ENCODE measurements at regions not wholly inside any gene's neighbourhood (a gene's known extent, or its start where the extent isn't known, plus 50 kb on each side); places are given as distances from the start of the nearest gene placed in this dataset.

DNA sequence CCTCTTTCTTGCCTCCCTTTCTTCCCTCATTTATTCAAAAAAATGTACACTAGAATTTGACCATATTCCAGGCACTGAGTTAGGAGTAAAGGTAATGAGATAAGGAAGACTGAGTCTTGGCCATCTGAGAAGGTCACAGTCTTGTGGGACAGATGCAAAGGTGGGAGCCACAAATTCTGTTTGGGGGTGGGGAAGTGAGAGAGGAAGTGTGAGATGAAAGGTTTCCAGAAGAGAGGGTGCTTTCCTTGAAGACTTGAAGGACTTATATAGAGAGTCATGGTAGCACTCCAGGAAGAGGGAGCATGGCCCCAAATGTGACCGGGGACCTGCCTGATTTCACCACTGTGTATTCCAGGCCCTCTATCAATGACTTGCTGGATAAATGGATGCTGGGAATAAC lies 320.6 kb downstream of the LPIN1 start:
- no peaks in the 10 kb centered on the region for H3K9me3 ChIP-seq
- 90 to 93% methylated on average over 1 of the region's 1 CpG for WGBS, 2 donors
- H3K4me1 ChIP-seq = peaks cover 0 to 2% (median 0%) of the 10 kb centered on the region in 4 donors
- no peaks in the 10 kb centered on the region for H3K27me3 ChIP-seq
- TF ChIP-seq EP300 (IDR thresholded peaks at IDR 0.05) (no peak), POLR2A (IDR thresholded peaks at IDR 0.05) (no peak)
- TF ChIP-seq, protein P1, sequence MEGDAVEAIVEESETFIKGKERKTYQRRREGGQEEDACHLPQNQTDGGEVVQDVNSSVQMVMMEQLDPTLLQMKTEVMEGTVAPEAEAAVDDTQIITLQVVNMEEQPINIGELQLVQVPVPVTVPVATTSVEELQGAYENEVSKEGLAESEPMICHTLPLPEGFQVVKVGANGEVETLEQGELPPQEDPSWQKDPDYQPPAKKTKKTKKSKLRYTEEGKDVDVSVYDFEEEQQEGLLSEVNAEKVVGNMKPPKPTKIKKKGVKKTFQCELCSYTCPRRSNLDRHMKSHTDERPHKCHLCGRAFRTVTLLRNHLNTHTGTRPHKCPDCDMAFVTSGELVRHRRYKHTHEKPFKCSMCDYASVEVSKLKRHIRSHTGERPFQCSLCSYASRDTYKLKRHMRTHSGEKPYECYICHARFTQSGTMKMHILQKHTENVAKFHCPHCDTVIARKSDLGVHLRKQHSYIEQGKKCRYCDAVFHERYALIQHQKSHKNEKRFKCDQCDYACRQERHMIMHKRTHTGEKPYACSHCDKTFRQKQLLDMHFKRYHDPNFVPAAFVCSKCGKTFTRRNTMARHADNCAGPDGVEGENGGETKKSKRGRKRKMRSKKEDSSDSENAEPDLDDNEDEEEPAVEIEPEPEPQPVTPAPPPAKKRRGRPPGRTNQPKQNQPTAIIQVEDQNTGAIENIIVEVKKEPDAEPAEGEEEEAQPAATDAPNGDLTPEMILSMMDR (IDR thresholded peaks at IDR 0.05) = no peak
- H3K36me3 ChIP-seq = no peaks in the 10 kb centered on the region
- H3K27ac ChIP-seq = no peak overlapping the region
- no peak overlapping the region for H3K4me3 ChIP-seq
- DNase-seq (ENCODE audit: low spot score in 2 of 2) = no peak

DNA sequence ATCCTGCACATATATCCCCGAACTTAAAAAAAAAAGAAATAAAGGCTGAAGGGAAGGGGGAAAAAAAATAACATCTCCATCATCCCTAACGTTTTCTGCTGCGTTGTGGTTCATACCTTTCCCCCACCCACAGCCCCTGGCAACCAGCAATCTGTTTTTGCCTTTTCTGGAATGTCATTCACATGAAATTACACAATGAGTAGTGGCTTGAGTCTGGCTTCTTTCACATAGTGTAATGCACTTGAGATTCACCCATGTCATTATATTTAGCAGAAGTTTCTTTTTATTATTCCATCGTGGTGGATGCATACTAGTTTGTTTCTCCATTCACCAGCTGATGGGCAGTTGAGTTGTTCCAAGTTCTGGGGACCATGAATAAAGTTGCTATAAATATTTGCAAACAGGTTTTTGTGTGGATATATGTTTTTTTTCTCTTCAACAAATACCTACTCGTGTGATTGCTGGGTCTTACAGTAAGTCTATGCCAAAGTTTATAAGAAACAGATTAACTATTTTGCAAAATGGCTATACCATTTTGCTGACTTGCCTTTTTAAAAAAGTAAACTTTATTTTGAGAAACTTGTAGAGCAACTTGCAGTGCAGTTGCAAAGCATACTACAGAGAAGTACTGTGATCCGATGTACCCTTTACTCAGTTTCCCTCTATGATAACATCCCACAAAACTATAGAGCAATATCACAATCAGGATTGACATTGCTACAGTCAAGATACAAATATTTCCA lies 322.5 kb downstream of the LPIN1 start:
- no peaks in the 10 kb centered on the region for H3K36me3 ChIP-seq
- WGBS, 2 donors = 54 to 60% methylated on average over 6 of the region's 6 CpGs
- no peaks in the 10 kb centered on the region for H3K4me1 ChIP-seq
- TF ChIP-seq POLR2A (IDR thresholded peaks at IDR 0.05) = no peak
- no peak overlapping the region for H3K27ac ChIP-seq
- H3K4me3 ChIP-seq = no peak overlapping the region
- no peaks in the 10 kb centered on the region for H3K27me3 ChIP-seq
- no peak for DNase-seq (ENCODE audit: low spot score in 2 of 2)
- no peaks in the 10 kb centered on the region for H3K9me3 ChIP-seq

DNA sequence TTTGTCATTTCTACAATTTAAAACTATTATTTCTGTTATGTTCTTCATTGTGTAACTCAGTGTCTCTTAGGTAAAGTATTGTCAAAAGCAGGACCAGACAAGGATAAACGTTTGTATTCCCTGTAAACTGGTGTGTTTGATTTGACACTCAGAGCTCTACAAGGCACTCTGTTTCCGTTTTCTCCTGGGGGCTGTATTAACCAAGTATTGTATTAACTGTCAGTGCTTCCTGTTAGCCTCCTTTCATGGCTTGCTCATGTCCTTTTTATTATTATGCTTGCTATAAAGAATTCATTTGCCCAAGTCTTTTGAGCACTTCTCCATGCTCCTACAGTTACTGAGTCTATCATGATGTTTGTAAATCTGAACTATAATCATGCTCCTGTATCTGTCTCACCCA lies 323.7 kb downstream of the LPIN1 start:
- WGBS, 2 donors = 22 to 40% methylated on average over 2 of the region's 2 CpGs
- DNase-seq (ENCODE audit: low spot score in 2 of 2) = no peak
- no peaks in the 10 kb centered on the region for H3K36me3 ChIP-seq
- H3K27me3 ChIP-seq = no peaks in the 10 kb centered on the region
- H3K9me3 ChIP-seq = no peaks in the 10 kb centered on the region
- TF ChIP-seq POLR2A (IDR thresholded peaks at IDR 0.05) (no peak), EP300 (IDR thresholded peaks at IDR 0.05) (no peak)
- TF ChIP-seq, protein P1 (IDR thresholded peaks at IDR 0.05) = no peak
- H3K27ac ChIP-seq = no peak overlapping the region
- no peak overlapping the region for H3K4me3 ChIP-seq
- H3K4me1 ChIP-seq = no peaks in the 10 kb centered on the region

- 93 to 94% methylated on average over 4 of the region's 4 CpGs for WGBS, 2 donors
- Histone ChIP-seq H3K27me3 (no peaks in the 10 kb centered on the region), H3K36me3 (no peaks in the 10 kb centered on the region), H3K9me3 (no peaks in the 10 kb centered on the region), H3K4me1 (no peaks in the 10 kb centered on the region), H3K27ac (no peak overlapping the region), H3K4me3 (no peak overlapping the region)
- TF ChIP-seq EP300 (IDR thresholded peaks at IDR 0.05) = no peak
- TF ChIP-seq, protein P1 (IDR thresholded peaks at IDR 0.05) = no peak
- TF ChIP-seq POLR2A (IDR thresholded peaks at IDR 0.05) = no peak
- DNase-seq (ENCODE audit: low spot score in 2 of 2) = no peak
Measured at GRCh38 chr2:12070581-12070980, 324.1 kb downstream of the LPIN1 start.

DNA sequence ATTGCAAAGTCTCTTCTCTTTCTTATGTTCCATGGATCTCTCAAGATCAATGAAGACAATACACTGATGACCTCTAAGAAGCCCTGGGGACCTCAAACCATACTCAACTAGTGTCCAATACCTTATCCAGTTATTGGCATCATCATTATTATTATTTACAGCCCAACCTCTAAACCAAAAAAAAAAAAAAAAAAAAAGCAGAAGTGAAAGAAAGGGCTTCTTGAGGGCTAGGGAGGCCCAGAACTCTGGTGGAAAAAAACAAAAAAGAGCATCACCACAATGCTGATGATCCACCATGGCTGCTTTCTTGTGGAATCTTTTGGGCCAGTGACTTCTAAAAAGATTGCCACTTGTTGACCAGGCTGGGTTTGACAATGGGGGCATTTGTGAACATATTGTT lies 324.9 kb downstream of the LPIN1 start:
- Histone ChIP-seq H3K4me1 (no peaks in the 10 kb centered on the region), H3K27me3 (no peaks in the 10 kb centered on the region), H3K27ac (no peak overlapping the region), H3K36me3 (no peaks in the 10 kb centered on the region), H3K4me3 (no peak overlapping the region), H3K9me3 (no peaks in the 10 kb centered on the region)
- no peak for DNase-seq (ENCODE audit: low spot score in 2 of 2)
- TF ChIP-seq EP300 (IDR thresholded peaks at IDR 0.05) = no peak
- no peak for TF ChIP-seq POLR2A (IDR thresholded peaks at IDR 0.05)
- TF ChIP-seq, protein P1 (IDR thresholded peaks at IDR 0.05) = no peak

Data from tibial nerve (tissue), 4 donors.